Neural cell (in vitro differentiated cells): ENCODE measurements at regions not wholly inside any gene's neighbourhood (a gene's known extent, or its start where the extent isn't known, plus 50 kb on each side); places are given as distances from the start of the nearest gene placed in this dataset.

Experiments used
- H2AFZ ChIP-seq: fragments of 200-600, 300-800 bp; sonication (generic), shearing (Covaris generic); 2 replicates; pipeline ENCODE4 v1.6.0; 2014; ENCODE audit warnings: low read depth, mild to moderate bottlenecking, antibody characterized with exemption, low read length, moderate library complexity
- H3F3A ChIP-seq: fragments of 200-600 bp; shearing (Covaris generic); 2 replicates; pipeline ENCODE4 v1.6.1; 2016; ENCODE audit warnings: mild to moderate bottlenecking, moderate library complexity, mixed read lengths, antibody characterized with exemption, low read length; ENCODE audit not compliant: insufficient read depth, poor library complexity, severe bottlenecking
- H3K27ac ChIP-seq: fragments of 200-600, 300-800 bp; sonication (generic), shearing (Covaris generic); 2 replicates; pipeline ENCODE4 v1.5.1; 2014; ENCODE audit warnings: mild to moderate bottlenecking, low read length, moderate library complexity
- H3K27me3 ChIP-seq: fragments of 300-800, 200-600 bp; sonication (generic), shearing (Covaris generic); 2 replicates; pipeline ENCODE4 v1.6.0; 2014; ENCODE audit warnings: mild to moderate bottlenecking, low read depth, low read length, moderate library complexity; ENCODE audit not compliant: insufficient read depth
- H3K36me3 ChIP-seq: fragments of 300-800, 200-600 bp; sonication (generic), shearing (Covaris generic); 2 replicates; pipeline ENCODE4 v1.5.1; 2014; ENCODE audit warnings: mild to moderate bottlenecking, antibody characterized with exemption, low read length, moderate library complexity; ENCODE audit not compliant: insufficient read depth
- H3K4me2 ChIP-seq: fragments of 300-800, 200-600 bp; sonication (generic), shearing (Covaris generic); 2 replicates; pipeline ENCODE4 v1.6.0; 2014; ENCODE audit warnings: mild to moderate bottlenecking, low read length
- H3K4me3 ChIP-seq: fragments of 300-800, 200-600 bp; sonication (generic), shearing (Covaris generic); 2 replicates; pipeline ENCODE4 v1.5.1; 2014; ENCODE audit warnings: mild to moderate bottlenecking, low read length, moderate library complexity
- H3K79me2 ChIP-seq: fragments of 200-600 bp; shearing (Covaris generic); replicated peaks from 2 replicates; pipeline ENCODE4 v1.6.0; 2014; ENCODE audit warnings: mild to moderate bottlenecking, low read length, moderate library complexity; ENCODE audit not compliant: insufficient read depth
- H3K9ac ChIP-seq: fragments of 300-800, 200-600 bp; sonication (generic), shearing (Covaris generic); 2 replicates; pipeline ENCODE4 v1.6.1; 2016; ENCODE audit warnings: mild to moderate bottlenecking, low read length, mixed read lengths
- H3K9me2 ChIP-seq: fragments of 200-600 bp; shearing (Covaris generic); 2 replicates; pipeline ENCODE4 v1.6.1; 2016; ENCODE audit warnings: mild to moderate bottlenecking, low read length, mixed read lengths; ENCODE audit not compliant: insufficient read depth
- H3K9me3 ChIP-seq: fragments of 200-600, 300-800 bp; sonication (generic), shearing (Covaris generic); 2 replicates; pipeline ENCODE4 v1.6.1; 2016; ENCODE audit warnings: mild to moderate bottlenecking, mixed run types, low read length, moderate library complexity, mixed read lengths
- H4K20me1 ChIP-seq: fragments of 200-600 bp; shearing (Covaris generic); 2 replicates; pipeline ENCODE4 v1.6.1; 2016; ENCODE audit warnings: mild to moderate bottlenecking, mixed run types; ENCODE audit not compliant: insufficient read depth
- EP300 ChIP-seq: fragments of 450-650 bp; conservative IDR thresholded peaks from 2 replicates; pipeline ENCODE4 v1.6.1; 2014; ENCODE audit warnings: antibody characterized with exemption, mild to moderate bottlenecking, moderate library complexity; ENCODE audit not compliant: poor library complexity, severe bottlenecking
- EZH2 ChIP-seq: fragments of 200-600, 300-800 bp; shearing (Covaris generic), sonication (generic); IDR thresholded peaks from 2 replicates; pipeline ENCODE4 v1.6.1; 2014; ENCODE audit warnings: antibody characterized with exemption, low read length, borderline replicate concordance, mild to moderate bottlenecking; ENCODE audit not compliant: insufficient read depth, poor library complexity, severe bottlenecking
- MXI1 ChIP-seq: fragments of 450-650 bp; conservative IDR thresholded peaks from 2 replicates; pipeline ENCODE4 v1.6.1; 2014; ENCODE audit warnings: antibody characterized with exemption, mild to moderate bottlenecking; ENCODE audit not compliant: poor library complexity, severe bottlenecking
- POLR2AphosphoS5 ChIP-seq: IDR thresholded peaks from 2 replicates; pipeline ENCODE4 v1.6.1; 2012
- RAD21 ChIP-seq: fragments of 450-650 bp; conservative IDR thresholded peaks from 2 replicates; pipeline ENCODE4 v1.6.1; 2014; ENCODE audit warnings: antibody characterized with exemption, mild to moderate bottlenecking, moderate library complexity
- SMC3 ChIP-seq: fragments of 450-650 bp; conservative IDR thresholded peaks from 2 replicates; pipeline ENCODE4 v1.6.1; 2014; ENCODE audit warnings: antibody characterized with exemption, mild to moderate bottlenecking, moderate library complexity; ENCODE audit not compliant: poor library complexity
- TAF1 ChIP-seq: IDR thresholded peaks from 2 replicates; pipeline ENCODE4 v1.6.1; 2012; ENCODE audit warnings: low read depth
- TF ChIP-seq, protein P1 (sequence below): IDR thresholded peaks from 2 replicates; pipeline ENCODE4 v1.6.1; 2012; ENCODE audit warnings: borderline replicate concordance
- TF ChIP-seq, protein P2 (sequence below): fragments of 450-650 bp; IDR thresholded peaks from 2 replicates; pipeline ENCODE4 v1.5.1; 2014; ENCODE audit warnings: antibody characterized with exemption, mild to moderate bottlenecking, moderate library complexity; ENCODE audit not compliant: poor library complexity, severe bottlenecking

DNA sequence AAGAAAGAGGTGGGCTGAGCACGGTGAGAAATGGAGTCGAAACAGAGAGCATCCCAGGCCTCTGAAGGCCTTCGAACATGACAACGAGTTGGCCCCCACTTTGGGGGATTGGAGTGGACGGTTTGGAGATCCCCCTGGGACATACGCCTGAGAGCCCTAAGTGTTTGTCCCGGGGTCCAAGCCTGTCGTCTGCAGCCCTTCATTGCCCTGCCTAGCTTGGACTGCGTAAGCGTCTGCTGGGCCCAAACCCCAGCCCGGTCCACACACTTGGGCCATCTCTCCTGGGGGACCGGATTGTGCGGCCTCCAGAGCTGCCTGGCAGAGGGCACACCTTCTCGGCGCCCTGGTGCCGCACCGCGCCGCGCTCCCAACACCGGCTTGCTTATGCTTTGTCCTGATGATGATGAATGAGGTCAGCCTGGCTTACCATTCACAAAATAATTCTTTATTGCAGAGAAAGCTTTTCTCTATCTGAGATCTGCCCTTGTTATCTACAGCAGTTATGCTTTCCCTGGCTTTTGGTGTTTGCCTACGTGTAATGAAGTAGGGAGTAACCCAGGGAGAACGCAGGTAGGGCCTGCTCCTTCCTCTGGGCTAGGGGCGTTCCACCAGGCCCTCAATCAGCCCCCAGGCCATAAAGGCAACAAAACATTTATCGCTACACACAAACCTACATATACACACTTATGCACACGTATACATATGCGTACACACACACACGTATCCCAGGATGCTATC lies 85.9 kb upstream of the PPARA start:
- Histone ChIP-seq H3K4me3 (no peak overlapping the region), H3K27me3 (peaks cover 100% of the 10 kb centered on the region)

DNA sequence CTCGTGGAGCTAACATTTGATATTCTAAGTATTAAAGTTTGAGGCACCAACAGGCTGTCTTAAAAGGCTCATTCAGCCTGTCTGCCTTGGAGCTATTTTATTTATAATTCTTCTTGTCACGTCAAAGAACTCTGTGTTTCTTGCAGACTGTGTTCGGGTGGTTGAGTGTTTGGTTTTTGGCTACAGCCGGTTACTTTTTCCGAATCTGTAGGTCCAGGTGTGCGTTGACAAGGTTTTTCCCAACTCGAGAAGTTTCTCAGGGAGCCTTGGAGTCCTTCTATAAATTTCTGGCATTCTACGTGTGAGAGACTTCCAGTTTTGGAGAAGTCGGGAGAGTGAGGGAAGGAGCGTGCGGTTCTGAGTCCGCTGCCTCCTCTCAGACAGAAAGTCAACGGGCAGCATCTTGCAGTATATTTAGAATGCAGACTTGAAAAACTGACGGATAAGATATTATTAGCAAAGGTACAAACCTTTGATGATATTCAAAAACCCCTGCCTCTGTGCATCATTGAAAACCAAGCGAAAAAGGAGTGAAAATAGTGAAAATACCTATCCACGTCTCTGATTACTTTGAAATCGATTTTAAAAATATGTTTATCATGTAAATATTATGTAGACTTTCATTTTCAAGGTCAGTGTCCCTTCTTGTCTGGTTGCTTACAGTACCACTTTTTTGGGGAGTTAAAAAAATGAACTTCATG lies 85.2 kb upstream of the PPARA start:
- Histone ChIP-seq H3K9me2 (no peaks in the 10 kb centered on the region), H3K4me3 (no peak overlapping the region), H3K9me3 (no peaks in the 10 kb centered on the region), H3K36me3 (no peaks in the 10 kb centered on the region), H3F3A (no peaks in the 10 kb centered on the region), H4K20me1 (no peaks in the 10 kb centered on the region), H3K9ac (no peak overlapping the region), H2AFZ (no peak overlapping the region), H3K79me2 (no peaks in the 10 kb centered on the region), H3K4me2 (no peak overlapping the region), H3K27ac (no peak overlapping the region), H3K27me3 (peaks cover 100% of the 10 kb centered on the region)
- TF ChIP-seq MXI1 (no peak), TAF1 (no peak), POLR2AphosphoS5 (no peak), RAD21 (no peak), EP300 (no peak), EZH2 (no peak), SMC3 (no peak)
- TF ChIP-seq, protein P1, sequence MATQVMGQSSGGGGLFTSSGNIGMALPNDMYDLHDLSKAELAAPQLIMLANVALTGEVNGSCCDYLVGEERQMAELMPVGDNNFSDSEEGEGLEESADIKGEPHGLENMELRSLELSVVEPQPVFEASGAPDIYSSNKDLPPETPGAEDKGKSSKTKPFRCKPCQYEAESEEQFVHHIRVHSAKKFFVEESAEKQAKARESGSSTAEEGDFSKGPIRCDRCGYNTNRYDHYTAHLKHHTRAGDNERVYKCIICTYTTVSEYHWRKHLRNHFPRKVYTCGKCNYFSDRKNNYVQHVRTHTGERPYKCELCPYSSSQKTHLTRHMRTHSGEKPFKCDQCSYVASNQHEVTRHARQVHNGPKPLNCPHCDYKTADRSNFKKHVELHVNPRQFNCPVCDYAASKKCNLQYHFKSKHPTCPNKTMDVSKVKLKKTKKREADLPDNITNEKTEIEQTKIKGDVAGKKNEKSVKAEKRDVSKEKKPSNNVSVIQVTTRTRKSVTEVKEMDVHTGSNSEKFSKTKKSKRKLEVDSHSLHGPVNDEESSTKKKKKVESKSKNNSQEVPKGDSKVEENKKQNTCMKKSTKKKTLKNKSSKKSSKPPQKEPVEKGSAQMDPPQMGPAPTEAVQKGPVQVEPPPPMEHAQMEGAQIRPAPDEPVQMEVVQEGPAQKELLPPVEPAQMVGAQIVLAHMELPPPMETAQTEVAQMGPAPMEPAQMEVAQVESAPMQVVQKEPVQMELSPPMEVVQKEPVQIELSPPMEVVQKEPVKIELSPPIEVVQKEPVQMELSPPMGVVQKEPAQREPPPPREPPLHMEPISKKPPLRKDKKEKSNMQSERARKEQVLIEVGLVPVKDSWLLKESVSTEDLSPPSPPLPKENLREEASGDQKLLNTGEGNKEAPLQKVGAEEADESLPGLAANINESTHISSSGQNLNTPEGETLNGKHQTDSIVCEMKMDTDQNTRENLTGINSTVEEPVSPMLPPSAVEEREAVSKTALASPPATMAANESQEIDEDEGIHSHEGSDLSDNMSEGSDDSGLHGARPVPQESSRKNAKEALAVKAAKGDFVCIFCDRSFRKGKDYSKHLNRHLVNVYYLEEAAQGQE = no peak
- TF ChIP-seq, protein P2, sequence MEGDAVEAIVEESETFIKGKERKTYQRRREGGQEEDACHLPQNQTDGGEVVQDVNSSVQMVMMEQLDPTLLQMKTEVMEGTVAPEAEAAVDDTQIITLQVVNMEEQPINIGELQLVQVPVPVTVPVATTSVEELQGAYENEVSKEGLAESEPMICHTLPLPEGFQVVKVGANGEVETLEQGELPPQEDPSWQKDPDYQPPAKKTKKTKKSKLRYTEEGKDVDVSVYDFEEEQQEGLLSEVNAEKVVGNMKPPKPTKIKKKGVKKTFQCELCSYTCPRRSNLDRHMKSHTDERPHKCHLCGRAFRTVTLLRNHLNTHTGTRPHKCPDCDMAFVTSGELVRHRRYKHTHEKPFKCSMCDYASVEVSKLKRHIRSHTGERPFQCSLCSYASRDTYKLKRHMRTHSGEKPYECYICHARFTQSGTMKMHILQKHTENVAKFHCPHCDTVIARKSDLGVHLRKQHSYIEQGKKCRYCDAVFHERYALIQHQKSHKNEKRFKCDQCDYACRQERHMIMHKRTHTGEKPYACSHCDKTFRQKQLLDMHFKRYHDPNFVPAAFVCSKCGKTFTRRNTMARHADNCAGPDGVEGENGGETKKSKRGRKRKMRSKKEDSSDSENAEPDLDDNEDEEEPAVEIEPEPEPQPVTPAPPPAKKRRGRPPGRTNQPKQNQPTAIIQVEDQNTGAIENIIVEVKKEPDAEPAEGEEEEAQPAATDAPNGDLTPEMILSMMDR = no peak

More for the DNA sequence above, 85.9 kb upstream of the PPARA start:
- H3K27ac ChIP-seq = no peak overlapping the region
- H3K36me3 ChIP-seq = no peaks in the 10 kb centered on the region
- no peak for TF ChIP-seq RAD21
- TF ChIP-seq EZH2 = no peak
- no peak for TF ChIP-seq POLR2AphosphoS5
- TF ChIP-seq MXI1 = no peak
- TF ChIP-seq, protein P2 = no peak
- no peak for TF ChIP-seq EP300
- TF ChIP-seq, protein P1 = no peak
- no peak overlapping the region for H3K9ac ChIP-seq
- no peaks in the 10 kb centered on the region for H3K79me2 ChIP-seq
- no peak overlapping the region for H2AFZ ChIP-seq
- no peaks in the 10 kb centered on the region for H3F3A ChIP-seq
- H4K20me1 ChIP-seq = no peaks in the 10 kb centered on the region
- no peaks in the 10 kb centered on the region for H3K9me3 ChIP-seq
- no peak overlapping the region for H3K4me2 ChIP-seq
- no peaks in the 10 kb centered on the region for H3K9me2 ChIP-seq
